Testis (tissue), 2 donors: ENCODE measurements at regions not wholly inside any gene's neighbourhood (a gene's known extent, or its start where the extent isn't known, plus 50 kb on each side); places are given as distances from the start of the nearest gene placed in this dataset.

ENCODE experiments used
- CTCF ChIP-seq, 3 experiments: fragments of 450-650 bp in 2 of 3; fragments of 200-600 bp in 1 of 3; sonication (generic) in 1 of 3; IDR thresholded peaks; one replicate each; pipeline ENCODE4 v1.5.1; 2016 to 2019; ENCODE audit warnings: antibody characterized with exemption in 3 of 3, mild to moderate bottlenecking in 2 of 3, moderate library complexity in 1 of 3
- POLR2A ChIP-seq: fragments of 450-650 bp; IDR thresholded peaks from one replicate; pipeline ENCODE4 v1.6.1; 2017; ENCODE audit warnings: antibody characterized with exemption, mild to moderate bottlenecking, moderate library complexity

GRCh38 chr9:70477146-70477745 is 62.8 kb upstream of the KLF9 start:
- TF ChIP-seq CTCF (IDR thresholded peaks at IDR 0.05) = no peak
- TF ChIP-seq POLR2A = no peak
